Mucosa of descending colon (tissue), 3 donors: ENCODE measurements at regions not wholly inside any gene's neighbourhood (a gene's known extent, or its start where the extent isn't known, plus 50 kb on each side); places are given as distances from the start of the nearest gene placed in this dataset.

Experiments
- ATAC-seq: fragments of 200-7000 bp; cut with Tn5 transposase; one replicate; pipeline ENCODE4 v1.9.1; 2020; ENCODE audit warnings: mild to moderate bottlenecking, moderate library complexity
- DNase-seq, 3 donors: peaks; one replicate each; pipeline ENCODE4 v3.0.0-alpha.2; 2020
- H3K36me3 ChIP-seq: fragments of 200-600 bp; one replicate; pipeline ENCODE4 v1.8.0; 2021; ENCODE audit warnings: low read depth, mild to moderate bottlenecking
- H3K4me1 ChIP-seq: fragments of 200-600 bp; one replicate; pipeline ENCODE4 v1.8.0; 2021; ENCODE audit warnings: low read depth, mild to moderate bottlenecking
- H3K4me3 ChIP-seq: fragments of 200-600 bp; one replicate; pipeline ENCODE4 v1.8.0; 2021; ENCODE audit warnings: mild to moderate bottlenecking
- H3K9me3 ChIP-seq: fragments of 200-600 bp; one replicate; pipeline ENCODE4 v1.8.0; 2021; ENCODE audit warnings: mild to moderate bottlenecking
- CTCF ChIP-seq: fragments of 200-600 bp; IDR thresholded peaks from one replicate; pipeline ENCODE4 v1.8.0; 2022; ENCODE audit warnings: antibody characterized with exemption, mild to moderate bottlenecking
- intact Hi-C, 2 donors: fragments of 100-400 bp; cut with DNase I in 1 of 2; cut with micrococcal nuclease in 1 of 2; formaldehyde crosslinking; loops; one replicate each; pipeline versions ENCODE4 v1.11.0 to v1.11.1; 2022; cut with DNase I, micrococcal nuclease
- donor health status: DM: no; HTN: no; CAD: no; lungs with moderate emphysema.
- donor health status: DM: no; HTN: no; CAD: no.
- donor health status: DM: no; HTN: yes; CAD: no.

GRCh38 chr6:82703230-82703629, 339.6 kb downstream of the TPBG start:
- Histone ChIP-seq H3K4me1 (no peaks in the 10 kb centered on the region), H3K9me3 (peaks cover 5% of the 10 kb centered on the region), H3K4me3 (no peak overlapping the region), H3K36me3 (no peaks in the 10 kb centered on the region)
- DNase-seq (no peak), ATAC-seq (no peak)
- no peak for TF ChIP-seq CTCF
- intact Hi-C loops: no loop called here

- intact Hi-C loops: no loop called here
- DNase-seq (no peak), ATAC-seq (no peak)
- TF ChIP-seq CTCF: no peak
- Histone ChIP-seq H3K36me3 (no peaks in the 10 kb centered on the region), H3K4me1 (no peaks in the 10 kb centered on the region), H3K9me3 (peaks cover 5% of the 10 kb centered on the region), H3K4me3 (no peak overlapping the region)
Observed at GRCh38 chr6:82704045-82704444, 340.4 kb downstream of the TPBG start.

GRCh38 chr6:82705579-82705978, 342.0 kb downstream of the TPBG start:
- no peaks in the 10 kb centered on the region for H3K36me3 ChIP-seq
- intact Hi-C loops: no loop called here
- TF ChIP-seq CTCF: no peak
- ATAC-seq (no peak), DNase-seq (no peak)
- peaks cover 5% of the 10 kb centered on the region for H3K9me3 ChIP-seq
- no peak overlapping the region for H3K4me3 ChIP-seq
- H3K4me1 ChIP-seq: no peaks in the 10 kb centered on the region

DNA sequence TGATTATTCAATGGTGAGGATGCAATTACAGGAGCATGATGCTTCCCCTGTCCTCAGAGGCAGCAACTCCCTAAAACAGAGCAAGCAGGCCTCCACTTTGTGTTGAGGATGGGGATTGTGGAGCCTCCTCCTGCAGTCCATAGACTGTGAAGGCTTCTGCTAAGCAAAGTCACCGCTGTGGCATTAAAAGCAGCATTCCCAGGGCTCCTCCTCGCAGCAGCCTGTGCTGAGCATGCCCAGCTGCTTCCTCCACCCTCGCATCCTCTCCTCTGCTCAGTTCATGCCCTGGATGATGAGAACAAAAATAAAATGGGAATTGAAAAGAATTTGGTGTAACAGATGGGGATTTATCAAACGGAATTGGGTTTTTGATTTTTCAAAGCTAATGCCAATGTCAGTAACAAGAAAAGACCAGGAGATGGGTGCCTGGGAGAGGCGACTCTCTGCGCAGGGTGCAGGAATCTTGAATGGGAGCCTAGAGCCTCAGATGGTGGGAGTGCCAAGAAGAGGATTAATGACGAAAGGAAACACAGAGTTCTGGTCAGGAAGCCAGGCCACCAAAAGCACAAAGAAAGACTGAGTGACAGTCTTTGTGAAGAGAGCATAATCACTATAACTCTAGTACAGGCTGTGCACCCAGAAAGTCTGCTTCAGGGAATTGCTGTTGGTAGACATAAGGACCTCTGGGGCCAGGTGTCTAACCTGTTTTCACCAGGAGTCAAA, 347.6 kb downstream of the TPBG start:
- intact Hi-C loops: no loop called here
- Histone ChIP-seq H3K36me3 (no peaks in the 10 kb centered on the region), H3K4me3 (no peak overlapping the region), H3K9me3 (no peaks in the 10 kb centered on the region), H3K4me1 (no peaks in the 10 kb centered on the region)
- DNase-seq: no peak
- no peak for TF ChIP-seq CTCF
- no peak for ATAC-seq

- intact Hi-C loops: no loop called here
- no peaks in the 10 kb centered on the region for H3K36me3 ChIP-seq
- ATAC-seq (no peak), DNase-seq (no peak)
- H3K4me1 ChIP-seq: no peaks in the 10 kb centered on the region
- no peaks in the 10 kb centered on the region for H3K9me3 ChIP-seq
- no peak for TF ChIP-seq CTCF
- no peak overlapping the region for H3K4me3 ChIP-seq
Observed at GRCh38 chr6:82711971-82712370, 348.4 kb downstream of the TPBG start.

- no peak for DNase-seq
Observed at GRCh38 chr6:82712389-82712788, 348.8 kb downstream of the TPBG start.

More at GRCh38 chr6:82712389-82712788, 348.8 kb downstream of the TPBG start:
- no peaks in the 10 kb centered on the region for H3K4me1 ChIP-seq
- no peaks in the 10 kb centered on the region for H3K9me3 ChIP-seq
- ATAC-seq: peak; percentile 44
- no peak overlapping the region for H3K4me3 ChIP-seq
- intact Hi-C loops: no loop called here
- TF ChIP-seq CTCF: no peak
- no peaks in the 10 kb centered on the region for H3K36me3 ChIP-seq
